Breast epithelium (tissue), 3 donors: ENCODE measurements at regions not wholly inside any gene's neighbourhood (a gene's known extent, or its start where the extent isn't known, plus 50 kb on each side); places are given as distances from the start of the nearest gene placed in this dataset.

ENCODE experiments used
- CTCF ChIP-seq, 3 donors: fragments of 450-650 bp; IDR thresholded peaks; one replicate each; pipeline ENCODE4 v1.5.1; 2016 to 2017; ENCODE audit warnings: antibody characterized with exemption in 3 of 3, mild to moderate bottlenecking in 3 of 3, moderate library complexity in 3 of 3
- POLR2A ChIP-seq: fragments of 450-650 bp; IDR thresholded peaks from one replicate; pipeline ENCODE4 v1.6.1; 2016; ENCODE audit warnings: antibody characterized with exemption, mild to moderate bottlenecking, moderate library complexity
- POLR2AphosphoS5 ChIP-seq, 3 donors: sonication (generic); formaldehyde crosslinking; IDR thresholded peaks; one replicate each; pipeline ENCODE4 v1.6.1; 2017; ENCODE audit warnings: antibody characterized with exemption in 3 of 3

- no peak for TF ChIP-seq CTCF (IDR thresholded peaks at IDR 0.05)
- no peak for TF ChIP-seq POLR2A
- no peak for TF ChIP-seq POLR2AphosphoS5 (IDR thresholded peaks at IDR 0.05)
Measured at GRCh38 chr3:168794427-168794826, 698.7 kb upstream of the GOLIM4 start.
